LNCaP clone FGC (cell line): ENCODE measurements at regions not wholly inside any gene's neighbourhood (a gene's known extent, or its start where the extent isn't known, plus 50 kb on each side); places are given as distances from the start of the nearest gene placed in this dataset.
"Not testable (repeated sequence)": the region's sequence is repeated elsewhere in the genome, so short reads cannot be mapped to it uniquely, and the experiment has no call there.

Experiments used
- DNase-seq: peaks from one replicate; pipeline ENCODE4 v3.0.0-alpha.2; 2011; ENCODE audit warnings: low read depth
- H3K4me3 ChIP-seq: 2 replicates; pipeline ENCODE4 v1.5.1; 2011; ENCODE audit warnings: mild to moderate bottlenecking, low read depth, low read length, control low read depth
- TF ChIP-seq, protein P1 (sequence below): IDR thresholded peaks from 2 replicates; pipeline ENCODE4 v1.5.1; 2012; ENCODE audit warnings: mild to moderate bottlenecking; ENCODE audit not compliant: control insufficient read depth, insufficient read depth; ENCODE audit errors: extremely low read depth

DNA sequence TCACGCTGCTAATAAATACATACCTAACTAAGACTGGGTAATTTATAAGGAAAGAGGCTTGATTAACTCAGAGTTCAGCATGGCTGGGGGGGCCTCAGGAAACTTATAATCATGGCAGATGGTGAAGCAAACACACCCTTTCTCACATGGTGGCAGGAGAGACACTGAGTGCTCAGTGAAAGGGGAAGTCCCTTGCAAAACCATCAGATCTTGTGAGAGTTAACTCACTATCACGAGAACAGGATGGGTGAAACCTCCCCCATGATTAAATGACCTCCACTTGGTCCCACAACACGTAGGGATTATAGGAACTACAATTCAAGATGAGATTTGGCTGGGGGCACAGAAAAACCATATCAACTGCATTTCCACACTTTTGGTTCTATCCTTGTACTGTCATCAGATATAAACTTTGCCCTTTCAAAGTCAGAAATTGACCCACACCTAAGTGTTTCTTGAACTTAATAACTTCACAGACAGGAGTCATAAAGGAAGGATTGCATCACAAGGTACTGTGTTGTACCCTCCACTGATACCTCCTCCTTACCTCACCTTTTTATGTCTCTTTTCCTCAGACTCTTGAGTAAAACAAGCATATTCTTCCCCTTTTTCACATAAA is 319.1 kb upstream of the PIK3R1 start:
- no peak for DNase-seq
- TF ChIP-seq, protein P1, sequence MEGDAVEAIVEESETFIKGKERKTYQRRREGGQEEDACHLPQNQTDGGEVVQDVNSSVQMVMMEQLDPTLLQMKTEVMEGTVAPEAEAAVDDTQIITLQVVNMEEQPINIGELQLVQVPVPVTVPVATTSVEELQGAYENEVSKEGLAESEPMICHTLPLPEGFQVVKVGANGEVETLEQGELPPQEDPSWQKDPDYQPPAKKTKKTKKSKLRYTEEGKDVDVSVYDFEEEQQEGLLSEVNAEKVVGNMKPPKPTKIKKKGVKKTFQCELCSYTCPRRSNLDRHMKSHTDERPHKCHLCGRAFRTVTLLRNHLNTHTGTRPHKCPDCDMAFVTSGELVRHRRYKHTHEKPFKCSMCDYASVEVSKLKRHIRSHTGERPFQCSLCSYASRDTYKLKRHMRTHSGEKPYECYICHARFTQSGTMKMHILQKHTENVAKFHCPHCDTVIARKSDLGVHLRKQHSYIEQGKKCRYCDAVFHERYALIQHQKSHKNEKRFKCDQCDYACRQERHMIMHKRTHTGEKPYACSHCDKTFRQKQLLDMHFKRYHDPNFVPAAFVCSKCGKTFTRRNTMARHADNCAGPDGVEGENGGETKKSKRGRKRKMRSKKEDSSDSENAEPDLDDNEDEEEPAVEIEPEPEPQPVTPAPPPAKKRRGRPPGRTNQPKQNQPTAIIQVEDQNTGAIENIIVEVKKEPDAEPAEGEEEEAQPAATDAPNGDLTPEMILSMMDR: no peak
- H3K4me3 ChIP-seq: no peak overlapping the region

GRCh38 chr5:67889870-67890269 is 325.7 kb upstream of the PIK3R1 start:
- not testable (repeated sequence) for DNase-seq, H3K4me3 ChIP-seq

DNA sequence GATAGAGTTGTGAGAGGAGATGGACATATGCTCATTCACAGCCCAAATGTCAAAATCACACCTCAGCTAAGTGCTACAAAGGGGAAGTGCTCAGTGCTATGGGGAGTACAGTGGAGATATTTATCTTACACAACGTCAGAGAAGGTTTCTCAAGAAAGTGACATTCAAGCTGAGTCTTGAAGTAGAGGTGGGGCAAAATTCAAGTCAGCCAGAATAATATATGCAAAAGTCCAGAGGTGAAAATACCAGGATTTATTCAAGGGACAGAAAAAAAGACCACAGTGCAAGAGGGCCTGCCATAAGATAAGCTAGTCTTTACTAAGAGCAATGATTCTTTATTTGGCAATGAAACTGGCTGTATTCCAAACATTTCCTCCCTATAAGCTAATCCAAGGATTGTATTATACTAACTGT is 327.8 kb upstream of the PIK3R1 start:
- DNase-seq: no peak
- H3K4me3 ChIP-seq: no peak overlapping the region
- TF ChIP-seq, protein P1: no peak

DNA sequence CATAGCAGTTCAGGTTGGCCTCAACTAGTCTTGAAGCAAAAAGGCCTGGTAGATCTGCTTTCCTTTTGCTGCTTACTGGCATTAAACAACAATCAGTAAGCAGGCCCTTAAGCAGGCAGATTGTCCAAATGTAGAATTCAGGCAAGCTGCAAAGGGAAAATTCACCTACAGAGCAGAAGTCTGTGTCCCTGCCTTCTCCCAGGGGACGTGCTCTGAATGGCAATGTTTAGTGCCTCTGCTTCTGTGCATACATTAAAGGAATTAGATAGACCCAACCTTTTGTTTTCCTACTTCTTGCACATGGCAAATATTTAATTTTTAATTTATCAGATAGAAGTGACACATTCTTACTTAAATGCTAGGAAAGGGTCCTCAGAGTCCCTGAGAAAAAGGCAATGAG is 328.8 kb upstream of the PIK3R1 start:
- no peak overlapping the region for H3K4me3 ChIP-seq
- no peak for DNase-seq
- TF ChIP-seq, protein P1: no peak

DNA sequence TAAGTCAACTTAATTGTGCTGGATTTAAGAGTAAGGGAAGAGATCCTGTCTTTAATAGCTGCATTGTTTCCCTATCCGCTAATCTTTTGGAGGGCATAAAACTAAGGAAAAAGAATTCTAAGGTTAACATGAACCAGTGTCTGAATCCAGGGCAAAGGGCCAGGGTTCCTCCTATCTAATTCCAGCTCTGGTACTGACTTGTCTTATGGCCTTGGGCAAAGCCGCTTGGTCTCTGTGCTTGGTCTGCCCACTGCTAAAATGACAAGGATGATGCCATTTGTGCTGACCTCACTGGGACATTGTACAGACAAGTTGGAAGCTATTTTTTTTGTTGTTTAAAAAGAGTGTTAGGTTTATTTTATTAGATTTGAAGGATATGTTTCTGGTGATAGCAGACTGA is 334.7 kb upstream of the PIK3R1 start:
- TF ChIP-seq, protein P1: no peak
- H3K4me3 ChIP-seq: no peak overlapping the region
- no peak for DNase-seq

DNA sequence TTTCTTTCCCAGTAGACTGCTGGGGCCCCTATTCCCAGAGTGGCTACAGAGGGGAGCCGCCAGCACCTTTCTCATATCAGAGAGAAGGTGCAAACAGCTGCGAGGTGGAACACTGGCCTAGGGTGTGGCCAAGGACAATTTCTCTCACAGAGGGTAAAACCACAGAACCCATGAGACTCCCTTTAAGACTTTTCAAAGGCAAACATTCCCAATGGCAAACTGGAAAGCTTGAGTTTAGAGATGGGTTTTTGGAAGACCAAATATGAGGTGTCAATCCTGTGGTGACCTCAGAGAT is 335.1 kb upstream of the PIK3R1 start:
- no peak overlapping the region for H3K4me3 ChIP-seq
- TF ChIP-seq, protein P1: no peak
- no peak for DNase-seq

- DNase-seq: no peak
- no peak overlapping the region for H3K4me3 ChIP-seq
- TF ChIP-seq, protein P1: no peak
Measured at GRCh38 chr5:67879620-67880510, 335.7 kb upstream of the PIK3R1 start.
